ENCODE measurements at regions not wholly inside any gene's neighbourhood (a gene's known extent, or its start where the extent isn't known, plus 50 kb on each side); places are given as distances from the start of the nearest gene placed in this dataset.

- TF ChIP-seq POLR2AphosphoS5 (IDR thresholded peaks at IDR 0.05) (no peak), POLR2A (IDR thresholded peaks at IDR 0.05) (no peak), CTCF (IDR thresholded peaks at IDR 0.05) (no peak), EP300 (IDR thresholded peaks at IDR 0.05) (no peak)
- no peak for DNase-seq
- no peaks in the 10 kb centered on the region for H3K36me3 ChIP-seq
- whole genome bisulfite sequencing, 5 donors: 67 to 77% (median 73%) methylated on average over 5 of the region's 5 CpGs
- H3K27ac ChIP-seq: no peak overlapping the region
- H3K4me3 ChIP-seq: no peak overlapping the region
- intact Hi-C loops (cut with DNase I; ENCODE audit: low total_unique reads): no loop called here
- no peaks in the 10 kb centered on the region for H3K27me3 ChIP-seq
- no peaks in the 10 kb centered on the region for H3K4me1 ChIP-seq
- H3K9me3 ChIP-seq: no peaks in the 10 kb centered on the region
Measured at GRCh38 chr3:191889106-191889505, 428.1 kb downstream of the PYDC2 start.

- intact Hi-C loops (cut with DNase I; ENCODE audit: low total_unique reads): no loop called here
- no peaks in the 10 kb centered on the region for H3K9me3 ChIP-seq
- WGBS, 5 donors: 63 to 81% (median 64%) methylated on average over 1 of the region's 1 CpG
- no peaks in the 10 kb centered on the region for H3K36me3 ChIP-seq
- H3K4me1 ChIP-seq: no peaks in the 10 kb centered on the region
- no peaks in the 10 kb centered on the region for H3K27me3 ChIP-seq
- TF ChIP-seq EP300 (IDR thresholded peaks at IDR 0.05) (no peak), POLR2AphosphoS5 (IDR thresholded peaks at IDR 0.05) (no peak), POLR2A (IDR thresholded peaks at IDR 0.05) (no peak), CTCF (IDR thresholded peaks at IDR 0.05) (no peak)
- no peak overlapping the region for H3K27ac ChIP-seq
- no peak for DNase-seq
- no peak overlapping the region for H3K4me3 ChIP-seq
Measured at GRCh38 chr3:191889756-191890155, 428.8 kb downstream of the PYDC2 start.

- intact Hi-C loops (cut with DNase I; ENCODE audit: low total_unique reads): no loop called here
- WGBS, 5 donors: 23 to 52% (median 38%) methylated on average over 1 of the region's 1 CpG
- H3K27ac ChIP-seq: no peak overlapping the region
- no peak overlapping the region for H3K4me3 ChIP-seq
- no peaks in the 10 kb centered on the region for H3K36me3 ChIP-seq
- H3K9me3 ChIP-seq: no peaks in the 10 kb centered on the region
- no peak for DNase-seq
- no peaks in the 10 kb centered on the region for H3K27me3 ChIP-seq
- no peaks in the 10 kb centered on the region for H3K4me1 ChIP-seq
- no peak for TF ChIP-seq EP300 (IDR thresholded peaks at IDR 0.05)
- no peak for TF ChIP-seq CTCF (IDR thresholded peaks at IDR 0.05)
- no peak for TF ChIP-seq POLR2A (IDR thresholded peaks at IDR 0.05)
- TF ChIP-seq POLR2AphosphoS5 (IDR thresholded peaks at IDR 0.05): no peak
Measured at GRCh38 chr3:191894406-191894805, 433.4 kb downstream of the PYDC2 start.

- intact Hi-C loops (cut with DNase I; ENCODE audit: low total_unique reads): no loop called here
- WGBS, 5 donors: 60 to 82% (median 76%) methylated on average over 2 of the region's 2 CpGs
- TF ChIP-seq EP300 (IDR thresholded peaks at IDR 0.05) (no peak), CTCF (IDR thresholded peaks at IDR 0.05) (no peak), POLR2A (IDR thresholded peaks at IDR 0.05) (no peak), POLR2AphosphoS5 (IDR thresholded peaks at IDR 0.05) (no peak)
Measured at GRCh38 chr3:191901741-191902140, 440.8 kb downstream of the PYDC2 start.

More at GRCh38 chr3:191901741-191902140, 440.8 kb downstream of the PYDC2 start:
- Histone ChIP-seq H3K4me3 (no peak overlapping the region), H3K36me3 (no peaks in the 10 kb centered on the region), H3K27me3 (no peaks in the 10 kb centered on the region), H3K27ac (no peak overlapping the region), H3K9me3 (no peaks in the 10 kb centered on the region), H3K4me1 (no peaks in the 10 kb centered on the region)
- no peak for DNase-seq

All from stomach (tissue), 8 donors.